ENCODE measurements at regions not wholly inside any gene's neighbourhood (a gene's known extent, or its start where the extent isn't known, plus 50 kb on each side); places are given as distances from the start of the nearest gene placed in this dataset.

GRCh38 chr10:131444286-131444685 is 132.8 kb upstream of the TCERG1L start:
- no peak for DNase-seq (ENCODE audit: low read depth in 1 of 2, low spot score in 1 of 2)

- no peak for DNase-seq (ENCODE audit: low read depth in 1 of 2, low spot score in 1 of 2)
Measured at GRCh38 chr10:131444862-131445461, 133.4 kb upstream of the TCERG1L start.

GRCh38 chr10:131445623-131446022 is 134.1 kb upstream of the TCERG1L start:
- DNase-seq (ENCODE audit: low read depth in 1 of 2, low spot score in 1 of 2) = no peak

GRCh38 chr10:131446171-131446570 is 134.7 kb upstream of the TCERG1L start:
- DNase-seq (ENCODE audit: low read depth in 1 of 2, low spot score in 1 of 2) = no peak

GRCh38 chr10:131448171-131448570 is 136.7 kb upstream of the TCERG1L start:
- DNase-seq (ENCODE audit: low read depth in 1 of 2, low spot score in 1 of 2) = no peak

GRCh38 chr10:131448883-131449282 is 137.4 kb upstream of the TCERG1L start:
- DNase-seq (ENCODE audit: low read depth in 1 of 2, low spot score in 1 of 2) = no peak

- no peak for DNase-seq (ENCODE audit: low read depth in 1 of 2, low spot score in 1 of 2)
Measured at GRCh38 chr10:131450216-131450765, 138.8 kb upstream of the TCERG1L start.

GRCh38 chr10:131451407-131452015 is 140.0 kb upstream of the TCERG1L start:
- DNase-seq (ENCODE audit: low read depth in 1 of 2, low spot score in 1 of 2) = no peak

GRCh38 chr10:131452926-131453720 is 141.6 kb upstream of the TCERG1L start:
- DNase-seq (ENCODE audit: low read depth in 1 of 2, low spot score in 1 of 2) = no peak

- no peak for DNase-seq (ENCODE audit: low read depth in 1 of 2, low spot score in 1 of 2)
Measured at GRCh38 chr10:131453721-131454634, 142.5 kb upstream of the TCERG1L start.

GRCh38 chr10:131456411-131456810 is 144.9 kb upstream of the TCERG1L start:
- no peak for DNase-seq (ENCODE audit: low read depth in 1 of 2, low spot score in 1 of 2)

GRCh38 chr10:131461093-131461492 is 149.6 kb upstream of the TCERG1L start:
- DNase-seq (ENCODE audit: low read depth in 1 of 2, low spot score in 1 of 2) = no peak

GRCh38 chr10:131464789-131465188 is 153.3 kb upstream of the TCERG1L start:
- no peak for DNase-seq (ENCODE audit: low read depth in 1 of 2, low spot score in 1 of 2)

- no peak for DNase-seq (ENCODE audit: low read depth in 1 of 2, low spot score in 1 of 2)
Measured at GRCh38 chr10:131469551-131469950, 158.0 kb upstream of the TCERG1L start.

GRCh38 chr10:131473645-131474044 is 162.1 kb upstream of the TCERG1L start:
- no peak for DNase-seq (ENCODE audit: low read depth in 1 of 2, low spot score in 1 of 2)

- DNase-seq (ENCODE audit: low read depth in 1 of 2, low spot score in 1 of 2) = no peak
Measured at GRCh38 chr10:131474416-131474815, 162.9 kb upstream of the TCERG1L start.

GRCh38 chr10:131475043-131475442 is 163.5 kb upstream of the TCERG1L start:
- no peak for DNase-seq (ENCODE audit: low read depth in 1 of 2, low spot score in 1 of 2)

- no peak for DNase-seq (ENCODE audit: low read depth in 1 of 2, low spot score in 1 of 2)
Measured at GRCh38 chr10:131475803-131476202, 164.3 kb upstream of the TCERG1L start.

GRCh38 chr10:131477457-131478121 is 166.1 kb upstream of the TCERG1L start:
- no peak for DNase-seq (ENCODE audit: low read depth in 1 of 2, low spot score in 1 of 2)

GRCh38 chr10:131478377-131478989 is 167.0 kb upstream of the TCERG1L start:
- DNase-seq (ENCODE audit: low read depth in 1 of 2, low spot score in 1 of 2) = no peak
